MM.1S (cell line): ENCODE measurements at regions not wholly inside any gene's neighbourhood (a gene's known extent, or its start where the extent isn't known, plus 50 kb on each side); places are given as distances from the start of the nearest gene placed in this dataset.

Source experiments
- DNase-seq: peaks from one replicate; pipeline ENCODE4 v3.0.0-alpha.2; 2015
- H2AFZ ChIP-seq: fragments of 300-600 bp; sonication (generic); 2 replicates; pipeline ENCODE4 v1.6.0; 2016; ENCODE audit warnings: antibody characterized with exemption, low read length
- H3F3A ChIP-seq: fragments of 300-600 bp; sonication (generic); 2 replicates; pipeline ENCODE4 v1.6.1; 2016; ENCODE audit warnings: mild to moderate bottlenecking, antibody characterized with exemption, low read length, moderate library complexity, mixed read lengths; ENCODE audit not compliant: insufficient read depth
- H3K27ac ChIP-seq: fragments of 300-600 bp; sonication (generic); 2 replicates; pipeline ENCODE4 v1.5.1; 2016; ENCODE audit warnings: mild to moderate bottlenecking, low read length
- H3K27me3 ChIP-seq: fragments of 300-600 bp; sonication (generic); replicated peaks from 2 replicates; pipeline ENCODE4 v1.6.0; 2016; ENCODE audit warnings: low read length; ENCODE audit not compliant: insufficient read depth
- H3K36me3 ChIP-seq: fragments of 300-600 bp; sonication (generic); replicated peaks from 2 replicates; pipeline ENCODE4 v1.6.1; 2016; ENCODE audit warnings: mild to moderate bottlenecking, low read length, mixed read lengths; ENCODE audit not compliant: insufficient read depth
- H3K4me1 ChIP-seq: fragments of 300-600 bp; sonication (generic); 2 replicates; pipeline ENCODE4 v1.6.1; 2016; ENCODE audit warnings: low read length, mixed read lengths
- H3K4me2 ChIP-seq: fragments of 300-600 bp; sonication (generic); 2 replicates; pipeline ENCODE4 v1.6.0; 2016; ENCODE audit warnings: low read depth, low read length
- H3K4me3 ChIP-seq: fragments of 300-600 bp; sonication (generic); 2 replicates; pipeline ENCODE4 v1.5.1; 2016; ENCODE audit warnings: low read length, mixed read lengths
- H3K79me2 ChIP-seq: fragments of 300-600 bp; sonication (generic); 2 replicates; pipeline ENCODE4 v1.6.1; 2016; ENCODE audit warnings: mixed run types, low read length, mixed read lengths
- H3K9ac ChIP-seq: fragments of 300-600 bp; sonication (generic); 2 replicates; pipeline ENCODE4 v1.6.1; 2016; ENCODE audit warnings: low read length, mixed read lengths
- H3K9me2 ChIP-seq: fragments of 300-600 bp; sonication (generic); replicated peaks from 2 replicates; pipeline ENCODE4 v1.6.1; 2016; ENCODE audit warnings: mild to moderate bottlenecking, low read length, mixed read lengths; ENCODE audit not compliant: insufficient read depth
- H3K9me3 ChIP-seq: fragments of 300-600 bp; sonication (generic); replicated peaks from 2 replicates; pipeline ENCODE4 v1.6.1; 2016; ENCODE audit warnings: mild to moderate bottlenecking, low read length, mixed read lengths; ENCODE audit not compliant: insufficient read depth
- H4K20me1 ChIP-seq: fragments of 300-600 bp; sonication (generic); 2 replicates; pipeline ENCODE4 v1.6.1; 2016; ENCODE audit warnings: mild to moderate bottlenecking, low read length, moderate library complexity, mixed read lengths; ENCODE audit not compliant: insufficient read depth
- CTCF ChIP-seq: fragments of 300-600 bp; sonication (generic); IDR thresholded peaks from 2 replicates; pipeline ENCODE4 v1.5.1; 2016; ENCODE audit warnings: antibody characterized with exemption, low read length, mixed read lengths
- EZH2 ChIP-seq: fragments of 300-600 bp; sonication (generic); optimal IDR thresholded peaks from 2 replicates; pipeline ENCODE3; 2017; ENCODE audit warnings: low read depth, mild to moderate bottlenecking, antibody characterized with exemption, low read length, mixed read lengths
- EZH2phosphoT487 ChIP-seq: fragments of 300-600 bp; sonication (generic); IDR thresholded peaks from 2 replicates; pipeline ENCODE4 v1.6.1; 2018; ENCODE audit warnings: antibody characterized with exemption, low read length

DNA sequence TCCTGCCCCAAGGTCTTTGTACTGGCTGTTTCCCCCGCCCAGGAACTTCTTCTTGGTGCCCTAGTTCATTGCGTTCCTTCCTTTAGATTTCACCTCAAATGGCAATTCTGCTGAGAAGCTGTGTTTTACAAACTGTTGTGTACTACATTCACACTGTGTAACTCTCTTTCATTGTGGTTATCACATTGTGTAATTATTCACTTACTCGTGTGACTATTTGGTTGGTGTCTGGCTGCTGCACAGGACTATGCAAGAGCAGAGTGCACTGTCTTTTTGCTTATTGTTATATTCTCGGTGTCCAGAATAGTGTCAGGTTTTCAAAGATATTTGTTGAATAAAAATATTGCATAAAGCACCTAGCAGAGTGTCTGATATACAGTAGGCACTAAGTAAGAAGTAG is 177.2 kb upstream of the PRICKLE1 start:
- no peaks in the 10 kb centered on the region for H3K9me2 ChIP-seq
- no peak overlapping the region for H3K4me2 ChIP-seq
- H2AFZ ChIP-seq: no peak overlapping the region
- H4K20me1 ChIP-seq: no peaks in the 10 kb centered on the region
- no peaks in the 10 kb centered on the region for H3K36me3 ChIP-seq
- no peak overlapping the region for H3K27ac ChIP-seq
- no peak overlapping the region for H3K9ac ChIP-seq
- no peaks in the 10 kb centered on the region for H3K27me3 ChIP-seq
- no peaks in the 10 kb centered on the region for H3K79me2 ChIP-seq
- no peak overlapping the region for H3K4me3 ChIP-seq
- no peak for DNase-seq
- no peaks in the 10 kb centered on the region for H3F3A ChIP-seq
- no peaks in the 10 kb centered on the region for H3K4me1 ChIP-seq
- H3K9me3 ChIP-seq: no peaks in the 10 kb centered on the region
- no peak for TF ChIP-seq EZH2
- no peak for TF ChIP-seq CTCF
- no peak for TF ChIP-seq EZH2phosphoT487

GRCh38 chr12:42766026-42766425 is 176.5 kb upstream of the PRICKLE1 start:
- Histone ChIP-seq H3K79me2 (no peaks in the 10 kb centered on the region), H3K4me1 (no peaks in the 10 kb centered on the region), H4K20me1 (no peaks in the 10 kb centered on the region), H3K4me3 (no peak overlapping the region), H3K4me2 (no peak overlapping the region), H3K9ac (no peak overlapping the region), H3K27ac (no peak overlapping the region), H3K36me3 (no peaks in the 10 kb centered on the region), H3F3A (no peaks in the 10 kb centered on the region), H2AFZ (no peak overlapping the region), H3K27me3 (no peaks in the 10 kb centered on the region), H3K9me2 (no peaks in the 10 kb centered on the region), H3K9me3 (no peaks in the 10 kb centered on the region)
- TF ChIP-seq EZH2 (no peak), EZH2phosphoT487 (no peak), CTCF (no peak)
- DNase-seq: no peak

DNA sequence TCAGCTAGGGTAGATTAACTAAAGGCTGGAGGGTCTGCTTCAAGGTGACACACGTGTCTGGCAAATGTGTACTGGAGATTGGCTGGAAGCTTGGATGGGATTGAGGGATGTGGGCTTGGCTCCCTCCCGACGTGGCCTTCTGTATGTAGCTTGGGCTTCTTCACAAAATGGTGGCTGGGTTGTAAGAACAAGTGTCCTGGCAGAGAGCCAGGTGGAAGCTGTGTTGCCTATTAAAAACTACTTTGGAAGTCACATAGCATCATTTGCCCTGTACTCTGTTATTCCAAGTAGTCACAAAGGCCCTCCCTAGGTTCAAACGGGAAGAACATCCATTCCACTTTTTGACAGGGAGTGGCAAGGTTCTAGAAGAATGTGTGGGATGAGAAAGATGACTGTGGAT is 174.1 kb upstream of the PRICKLE1 start:
- no peaks in the 10 kb centered on the region for H3K9me2 ChIP-seq
- no peaks in the 10 kb centered on the region for H3K79me2 ChIP-seq
- no peak for DNase-seq
- no peak for TF ChIP-seq CTCF
- no peak for TF ChIP-seq EZH2phosphoT487
- H3K9me3 ChIP-seq: no peaks in the 10 kb centered on the region
- no peaks in the 10 kb centered on the region for H3K27me3 ChIP-seq
- no peak overlapping the region for H3K4me3 ChIP-seq
- H3K4me1 ChIP-seq: no peaks in the 10 kb centered on the region
- H4K20me1 ChIP-seq: no peaks in the 10 kb centered on the region
- no peaks in the 10 kb centered on the region for H3F3A ChIP-seq
- no peak overlapping the region for H3K4me2 ChIP-seq
- no peak overlapping the region for H3K27ac ChIP-seq
- H3K9ac ChIP-seq: no peak overlapping the region
- no peak overlapping the region for H2AFZ ChIP-seq
- no peaks in the 10 kb centered on the region for H3K36me3 ChIP-seq
